IMR-90 (cell line): ENCODE measurements at regions not wholly inside any gene's neighbourhood (a gene's known extent, or its start where the extent isn't known, plus 50 kb on each side); places are given as distances from the start of the nearest gene placed in this dataset.

ENCODE experiments used
- ATAC-seq: fragments of 200-7000 bp; cut with Tn5 transposase; 2 replicates; pipeline ENCODE4 v1.9.1; 2020; ENCODE audit warnings: low read depth, mild to moderate bottlenecking, moderate library complexity
- BruUV-seq: library from RNA; stranded (reverse); fragments of 400-500 nt; replicated peaks from 2 replicates; lab custom pipeline; 2021; lab: Mats Ljungman, UMichigan
- CTCF ChIA-PET: fragments of 300-600 bp; formaldehyde crosslinking; extraction: SDS; loops from one replicate; lab custom pipeline; 2021; ENCODE audit warnings: antibody characterized with exemption; lab: Yijun Ruan, JAX
- POLR2A ChIA-PET: fragments of 300-600 bp; sonication (Branson Sonifier 250); formaldehyde crosslinking; loops from one replicate; lab custom pipeline; 2022; ENCODE audit warnings: antibody characterized with exemption; ENCODE audit not compliant: unreplicated experiment; lab: Charles Lee
- DNase-seq: peaks from one replicate; pipeline ENCODE4 v3.0.0; 2013
- H2AFZ ChIP-seq: replicated peaks from 2 replicates; pipeline ENCODE3; 2013; ENCODE audit warnings: low read length, mild to moderate bottlenecking; ENCODE audit not compliant: poor library complexity
- H2AK5ac ChIP-seq: 2 replicates; pipeline ENCODE4 v1.6.1; 2013; ENCODE audit warnings: low read depth, low read length, inconsistent platforms
- H2AK9ac ChIP-seq: replicated peaks from 2 replicates; pipeline ENCODE3; 2013; ENCODE audit warnings: mild to moderate bottlenecking, low read depth, low read length, moderate library complexity; ENCODE audit not compliant: poor library complexity
- H2BK120ac ChIP-seq: 2 replicates; pipeline ENCODE4 v1.6.1; 2013; ENCODE audit warnings: low read depth, low read length, inconsistent platforms
- H2BK15ac ChIP-seq: 3 replicates; pipeline ENCODE4 v1.6.1; 2013; ENCODE audit warnings: low read depth, low read length, inconsistent platforms
- H2BK20ac ChIP-seq: 2 replicates; pipeline ENCODE4 v1.6.1; 2013; ENCODE audit warnings: low read depth, mild to moderate bottlenecking, inconsistent platforms, low read length, moderate library complexity
- H2BK5ac ChIP-seq: 2 replicates; pipeline ENCODE4 v1.6.1; 2013; ENCODE audit warnings: mild to moderate bottlenecking, low read depth, low read length, inconsistent platforms; ENCODE audit not compliant: poor library complexity, severe bottlenecking
- H3K14ac ChIP-seq: replicated peaks from 2 replicates; pipeline ENCODE4 v1.6.1; 2013; ENCODE audit warnings: low read depth, low read length, inconsistent platforms
- H3K18ac ChIP-seq: 2 replicates; pipeline ENCODE4 v1.6.1; 2013; ENCODE audit warnings: low read depth, low read length, control low read depth
- H3K23ac ChIP-seq: 2 replicates; pipeline ENCODE4 v1.6.1; 2013; ENCODE audit warnings: low read depth, low read length, inconsistent platforms
- H3K27ac ChIP-seq: 2 replicates; pipeline ENCODE4 v1.5.1; 2013; ENCODE audit warnings: mild to moderate bottlenecking, control low read depth, low read length; ENCODE audit not compliant: insufficient read depth
- H3K27me3 ChIP-seq: 2 replicates; pipeline ENCODE4 v1.6.1; 2013; ENCODE audit warnings: low read length; ENCODE audit not compliant: control insufficient read depth, insufficient read depth
- H3K36me3 ChIP-seq: 2 replicates; pipeline ENCODE4 v1.6.1; 2013; ENCODE audit warnings: low read length, mixed read lengths; ENCODE audit not compliant: control insufficient read depth, insufficient read depth
- H3K4ac ChIP-seq: 2 replicates; pipeline ENCODE4 v1.6.1; 2013; ENCODE audit warnings: low read depth, low read length, inconsistent platforms
- H3K4me1 ChIP-seq: 2 replicates; pipeline ENCODE4 v1.6.1; 2013; ENCODE audit warnings: low read length, mixed read lengths; ENCODE audit not compliant: control insufficient read depth, insufficient read depth
- H3K4me2 ChIP-seq: 2 replicates; pipeline ENCODE4 v1.6.1; 2013; ENCODE audit warnings: low read depth, mild to moderate bottlenecking, control low read depth, low read length, moderate library complexity
- H3K4me3 ChIP-seq: 2 replicates; pipeline ENCODE4 v1.5.1; 2013; ENCODE audit warnings: low read depth, mild to moderate bottlenecking, control low read depth, low read length, moderate library complexity; ENCODE audit not compliant: insufficient read depth
- H3K56ac ChIP-seq: 2 replicates; pipeline ENCODE4 v1.6.1; 2013; ENCODE audit warnings: low read length, inconsistent platforms; ENCODE audit not compliant: insufficient read depth; ENCODE audit errors: extremely low read depth
- H3K79me1 ChIP-seq, 2 experiments: 2 replicates each; pipeline ENCODE4 v1.6.1; 2013; ENCODE audit warnings: low read length in 2 of 2, inconsistent platforms in 1 of 2, low read depth in 1 of 2
- H3K9ac ChIP-seq: 2 replicates; pipeline ENCODE4 v1.6.1; 2013; ENCODE audit warnings: low read depth, low read length, control low read depth
- H3K9me1 ChIP-seq: 2 replicates; pipeline ENCODE4 v1.6.1; 2013; ENCODE audit warnings: low read length, inconsistent platforms; ENCODE audit not compliant: insufficient read depth
- H3K9me3 ChIP-seq: 2 replicates; pipeline ENCODE4 v1.6.1; 2013; ENCODE audit warnings: low read length; ENCODE audit not compliant: control insufficient read depth, insufficient read depth
- H4K20me1 ChIP-seq: 2 replicates; pipeline ENCODE4 v1.6.1; 2013; ENCODE audit warnings: low read length, inconsistent platforms; ENCODE audit not compliant: insufficient read depth
- H4K5ac ChIP-seq: 2 replicates; pipeline ENCODE4 v1.6.1; 2013; ENCODE audit warnings: mild to moderate bottlenecking, low read depth, low read length, control low read depth
- H4K8ac ChIP-seq, 2 experiments: 2 replicates each; pipeline ENCODE4 v1.6.1; 2013; ENCODE audit warnings: low read depth in 2 of 2, low read length in 2 of 2, control low read depth in 1 of 2, inconsistent platforms in 1 of 2
- H4K91ac ChIP-seq: 2 replicates; pipeline ENCODE4 v1.6.1; 2013; ENCODE audit warnings: low read depth, low read length, inconsistent platforms; ENCODE audit not compliant: insufficient read depth
- BHLHE40 ChIP-seq: fragments of 150-350 bp; IDR thresholded peaks from 2 replicates; pipeline ENCODE4 v1.6.1; 2016; ENCODE audit warnings: mild to moderate bottlenecking, low read depth, low read length
- NFE2L2 ChIP-seq: fragments of 150-350 bp; IDR thresholded peaks from 2 replicates; pipeline ENCODE4 v1.6.1; 2016; ENCODE audit warnings: low read depth, mild to moderate bottlenecking, low read length
- WGBS, 2 experiments: methylation state at CpG; one replicate each; pipeline versions ENCODE4 v1.1.5 to v1.1.7; 2013; ENCODE audit warnings: missing lambda C conversion rate in 2 of 2; ENCODE audit not compliant: insufficient read length in 1 of 2; ENCODE audit errors: extremely low coverage in 2 of 2; 5-methylcytosine and 5-hydroxymethylcytosine counted together
- dilution Hi-C: fragments of 300-500 bp; cut with HindIII; formaldehyde crosslinking; loops from one replicate; pipeline ENCODE4 v1.14.3; 2018; ENCODE audit warnings: low sequenced_read_pairs; ENCODE audit not compliant: unreplicated experiment
- in situ Hi-C: fragments of 300-500 bp; cut with MboI; formaldehyde crosslinking; loops from 3 replicates; pipeline ENCODE4 v1.14.3; 2019; ENCODE audit warnings: low sequenced_read_pairs, inconsistent platforms, mixed read lengths
- intact Hi-C: fragments of 100-400 bp; cut with micrococcal nuclease; formaldehyde crosslinking; loops from 2 replicates; pipeline ENCODE4 v1.10.0; 2022

- no peaks in the 10 kb centered on the region for H3K9me1 ChIP-seq
- H3K23ac ChIP-seq: no peak overlapping the region
- H3K56ac ChIP-seq: no peak overlapping the region
- H2BK20ac ChIP-seq: no peak overlapping the region
- dilution Hi-C loops (no loop called here), in situ Hi-C loops (no loop called here), intact Hi-C loops (no loop called here)
- WGBS, 2 experiments: no CpG with 5 or more reads among the region's 2 CpGs
- TF ChIP-seq NFE2L2 (no peak), BHLHE40 (no peak)
- POLR2A ChIA-PET: no interaction called here
- no peak overlapping the region for H4K5ac ChIP-seq
- H4K20me1 ChIP-seq: no peaks in the 10 kb centered on the region
- no peaks in the 10 kb centered on the region for H3K27me3 ChIP-seq
- H2AK5ac ChIP-seq: no peak overlapping the region
- no peak overlapping the region for H4K8ac ChIP-seq
- no peak overlapping the region for H3K9ac ChIP-seq
- CTCF ChIA-PET: no interaction called here
- H3K4me3 ChIP-seq: no peak overlapping the region
- H2BK15ac ChIP-seq: no peak overlapping the region
- no peak for DNase-seq
- H3K36me3 ChIP-seq: no peaks in the 10 kb centered on the region
- no peak overlapping the region for H3K4me2 ChIP-seq
- H2AFZ ChIP-seq: no peak overlapping the region
- no peak overlapping the region for H2BK5ac ChIP-seq
- no peak overlapping the region for H3K18ac ChIP-seq
- ATAC-seq: no peak
- no peak overlapping the region for H4K91ac ChIP-seq
- no TSS peak for BruUV-seq
- no peak overlapping the region for H3K14ac ChIP-seq
- no peak overlapping the region for H3K27ac ChIP-seq
- no peak overlapping the region for H3K4ac ChIP-seq
- H3K4me1 ChIP-seq: peaks cover 2% of the 10 kb centered on the region; the same call in 1 of the 2 replicates
- H2AK9ac ChIP-seq: no peak overlapping the region
- no peak overlapping the region for H2BK120ac ChIP-seq
- peaks cover 4% of the 10 kb centered on the region for H3K9me3 ChIP-seq
- no peaks in the 10 kb centered on the region for H3K79me1 ChIP-seq
These were observed 203.7 kb downstream of the OTOR start for GRCh38 chr20:16951876-16952275.
